ENCODE measurements at regions not wholly inside any gene's neighbourhood (a gene's known extent, or its start where the extent isn't known, plus 50 kb on each side); places are given as distances from the start of the nearest gene placed in this dataset.

DNA sequence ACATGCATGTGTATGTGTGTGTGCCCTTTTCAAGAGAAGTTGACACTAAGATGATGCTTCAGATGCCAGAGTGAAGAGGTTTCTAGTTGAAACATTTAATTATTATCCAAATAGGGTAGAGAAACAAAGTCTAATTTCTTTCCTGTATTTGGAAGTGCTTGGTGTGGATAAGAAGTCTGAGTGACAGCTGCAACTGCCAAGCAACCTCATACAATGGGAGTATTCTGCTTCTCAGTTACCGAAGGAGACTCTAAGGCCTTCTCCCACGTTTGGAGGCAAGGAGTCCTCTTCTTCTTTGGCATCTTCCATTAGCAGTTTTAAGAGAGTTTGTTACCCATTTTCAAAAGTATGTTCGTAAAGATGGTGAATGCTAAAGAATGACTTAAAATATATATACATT, 82.4 kb downstream of the HDGFL1 start:
- no CpG with 5 or more reads among the region's 3 CpGs for WGBS (ENCODE audit: extremely low coverage, insufficient read length, low lambda C conversion rate)

More for the DNA sequence above, 82.4 kb downstream of the HDGFL1 start:
- H3K9ac ChIP-seq (ENCODE audit: extremely low read depth, insufficient read length, low read length) = no peak overlapping the region
- TF ChIP-seq, protein P1, sequence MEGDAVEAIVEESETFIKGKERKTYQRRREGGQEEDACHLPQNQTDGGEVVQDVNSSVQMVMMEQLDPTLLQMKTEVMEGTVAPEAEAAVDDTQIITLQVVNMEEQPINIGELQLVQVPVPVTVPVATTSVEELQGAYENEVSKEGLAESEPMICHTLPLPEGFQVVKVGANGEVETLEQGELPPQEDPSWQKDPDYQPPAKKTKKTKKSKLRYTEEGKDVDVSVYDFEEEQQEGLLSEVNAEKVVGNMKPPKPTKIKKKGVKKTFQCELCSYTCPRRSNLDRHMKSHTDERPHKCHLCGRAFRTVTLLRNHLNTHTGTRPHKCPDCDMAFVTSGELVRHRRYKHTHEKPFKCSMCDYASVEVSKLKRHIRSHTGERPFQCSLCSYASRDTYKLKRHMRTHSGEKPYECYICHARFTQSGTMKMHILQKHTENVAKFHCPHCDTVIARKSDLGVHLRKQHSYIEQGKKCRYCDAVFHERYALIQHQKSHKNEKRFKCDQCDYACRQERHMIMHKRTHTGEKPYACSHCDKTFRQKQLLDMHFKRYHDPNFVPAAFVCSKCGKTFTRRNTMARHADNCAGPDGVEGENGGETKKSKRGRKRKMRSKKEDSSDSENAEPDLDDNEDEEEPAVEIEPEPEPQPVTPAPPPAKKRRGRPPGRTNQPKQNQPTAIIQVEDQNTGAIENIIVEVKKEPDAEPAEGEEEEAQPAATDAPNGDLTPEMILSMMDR (conservative IDR thresholded peaks at IDR 0.05) = no peak
- no peak overlapping the region for H4K91ac ChIP-seq (ENCODE audit: insufficient read length, low read depth, low read length)
- peaks cover 5% of the 10 kb centered on the region; the same call in 1 of the 2 replicates for H3K4me1 ChIP-seq (ENCODE audit: insufficient read depth, low read length)
- H3K79me1 ChIP-seq (ENCODE audit: insufficient read depth, low read depth, low read length, poor library complexity, severe bottlenecking) = no peaks in the 10 kb centered on the region
- H4K8ac ChIP-seq (replicated peaks; ENCODE audit: insufficient read length, low read depth, low read length) = no peak overlapping the region
- DNase-seq = no peak
- H3K14ac ChIP-seq (ENCODE audit: insufficient read depth, low read length) = no peak overlapping the region
- no peaks in the 10 kb centered on the region for H3K23me2 ChIP-seq (ENCODE audit: insufficient read length, low read depth, low read length, poor library complexity, severe bottlenecking)
- no peak overlapping the region for H3K4ac ChIP-seq (ENCODE audit: low read depth, low read length)
- no peak overlapping the region for H3K23ac ChIP-seq (ENCODE audit: insufficient read length, low read depth, low read length)
- no peak overlapping the region for H3K18ac ChIP-seq (ENCODE audit: insufficient read length, low read depth, low read length)
- no peak overlapping the region for H3K4me2 ChIP-seq (ENCODE audit: insufficient read depth, insufficient read length, low read length)
- no peak overlapping the region for H2BK20ac ChIP-seq (ENCODE audit: low read depth, low read length, poor library complexity, severe bottlenecking)
- H2AK5ac ChIP-seq (ENCODE audit: insufficient read length, low read length) = no peak overlapping the region
- H2BK5ac ChIP-seq (ENCODE audit: insufficient read length, low read length) = no peak overlapping the region
- H2BK15ac ChIP-seq (ENCODE audit: low read depth, low read length) = no peak overlapping the region
- no peaks in the 10 kb centered on the region for H3K27me3 Mint-ChIP-seq (ENCODE audit: low read depth)
- H3K36me3 Mint-ChIP-seq (ENCODE audit: insufficient read depth in 1 of 3, low read depth in 3 of 3) = no peaks in the 10 kb centered on the region
- no peaks in the 10 kb centered on the region for H3K9me3 Mint-ChIP-seq
- no peak overlapping the region for H3K56ac ChIP-seq (ENCODE audit: insufficient read length, low read depth, low read length)
- peaks cover 18% of the 10 kb centered on the region in 2 experiments for H3K4me1 Mint-ChIP-seq
- no peak overlapping the region for H3K27ac Mint-ChIP-seq
- H2BK12ac ChIP-seq (ENCODE audit: insufficient read length, low read depth, low read length) = no peak overlapping the region
- no peak overlapping the region for H3K27ac ChIP-seq (ENCODE audit: insufficient read length, low read depth, low read length)
- no peaks in the 10 kb centered on the region for H4K20me1 ChIP-seq (ENCODE audit: control insufficient read depth, insufficient read depth, insufficient read length)
- H3T11ph ChIP-seq (ENCODE audit: low read length) = no peak overlapping the region
- H3K27me3 ChIP-seq (ENCODE audit: insufficient read depth, low read length) = no peaks in the 10 kb centered on the region
- H3K9me3 ChIP-seq (ENCODE audit: control insufficient read depth, low read depth, low read length) = no peaks in the 10 kb centered on the region
- no peak overlapping the region for H3K4me3 Mint-ChIP-seq
- H2BK120ac ChIP-seq (ENCODE audit: low read depth, low read length, poor library complexity, severe bottlenecking) = no peak overlapping the region
- H4K5ac ChIP-seq (ENCODE audit: insufficient read length, low read depth, low read length) = no peak overlapping the region
- H3K79me2 ChIP-seq (ENCODE audit: insufficient read depth, low read length) = no peaks in the 10 kb centered on the region
- no peak overlapping the region for H2AFZ ChIP-seq (ENCODE audit: low read length)
